SU-DHL-6 (cell line): ENCODE measurements at regions not wholly inside any gene's neighbourhood (a gene's known extent, or its start where the extent isn't known, plus 50 kb on each side); places are given as distances from the start of the nearest gene placed in this dataset.

ENCODE experiments used
- CTCF ChIP-seq: fragments of 200-600 bp; sonication (generic); IDR thresholded peaks from one replicate; pipeline ENCODE4 v1.5.1; 2017; ENCODE audit warnings: antibody characterized with exemption, mild to moderate bottlenecking, low read length, moderate library complexity; ENCODE audit not compliant: insufficient read depth, poor library complexity, severe bottlenecking
- EZH2phosphoT487 ChIP-seq: fragments of 200-600 bp; sonication (generic), shearing (Covaris generic); conservative IDR thresholded peaks from 2 replicates; pipeline ENCODE4 v1.6.1; 2018; ENCODE audit warnings: mild to moderate bottlenecking, antibody characterized with exemption, low read length, moderate library complexity, mixed read lengths

- TF ChIP-seq CTCF (no peak), EZH2phosphoT487 (no peak)
Observed at GRCh38 chr5:145056800-145057199, 778.3 kb downstream of the PRELID2 start.
